ENCODE measurements at regions not wholly inside any gene's neighbourhood (a gene's known extent, or its start where the extent isn't known, plus 50 kb on each side); places are given as distances from the start of the nearest gene placed in this dataset.

DNA sequence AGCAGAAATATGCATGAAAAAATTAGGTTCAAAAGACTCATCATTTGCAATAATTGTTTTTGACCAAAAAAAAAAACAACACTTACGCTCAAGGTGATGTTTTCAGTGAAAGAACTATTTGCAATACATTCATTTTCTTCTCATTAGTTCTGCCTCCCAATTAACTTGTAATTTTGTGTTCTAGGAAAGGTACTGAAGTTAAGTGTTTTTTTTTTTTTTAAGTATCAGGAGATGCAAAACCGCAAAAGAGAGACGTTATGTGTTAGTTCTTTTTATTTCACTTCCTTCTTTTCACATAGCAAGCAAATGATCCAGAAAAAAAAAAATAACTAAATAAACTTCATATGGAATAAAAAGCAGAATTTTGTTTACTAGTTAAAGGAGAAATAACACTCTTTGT lies 735.2 kb upstream of the GCFC2 start:
- TF ChIP-seq POLR2AphosphoS5 (IDR thresholded peaks at IDR 0.05; ENCODE audit: low read depth, low read length) (no peak), SIN3A (IDR thresholded peaks at IDR 0.05; ENCODE audit: borderline replicate concordance, insufficient read depth, low read depth, low read length) (no peak), TCF7L2 (IDR thresholded peaks at IDR 0.05; ENCODE audit: low read depth, low read length) (no peak)
- TF ChIP-seq, protein P1, sequence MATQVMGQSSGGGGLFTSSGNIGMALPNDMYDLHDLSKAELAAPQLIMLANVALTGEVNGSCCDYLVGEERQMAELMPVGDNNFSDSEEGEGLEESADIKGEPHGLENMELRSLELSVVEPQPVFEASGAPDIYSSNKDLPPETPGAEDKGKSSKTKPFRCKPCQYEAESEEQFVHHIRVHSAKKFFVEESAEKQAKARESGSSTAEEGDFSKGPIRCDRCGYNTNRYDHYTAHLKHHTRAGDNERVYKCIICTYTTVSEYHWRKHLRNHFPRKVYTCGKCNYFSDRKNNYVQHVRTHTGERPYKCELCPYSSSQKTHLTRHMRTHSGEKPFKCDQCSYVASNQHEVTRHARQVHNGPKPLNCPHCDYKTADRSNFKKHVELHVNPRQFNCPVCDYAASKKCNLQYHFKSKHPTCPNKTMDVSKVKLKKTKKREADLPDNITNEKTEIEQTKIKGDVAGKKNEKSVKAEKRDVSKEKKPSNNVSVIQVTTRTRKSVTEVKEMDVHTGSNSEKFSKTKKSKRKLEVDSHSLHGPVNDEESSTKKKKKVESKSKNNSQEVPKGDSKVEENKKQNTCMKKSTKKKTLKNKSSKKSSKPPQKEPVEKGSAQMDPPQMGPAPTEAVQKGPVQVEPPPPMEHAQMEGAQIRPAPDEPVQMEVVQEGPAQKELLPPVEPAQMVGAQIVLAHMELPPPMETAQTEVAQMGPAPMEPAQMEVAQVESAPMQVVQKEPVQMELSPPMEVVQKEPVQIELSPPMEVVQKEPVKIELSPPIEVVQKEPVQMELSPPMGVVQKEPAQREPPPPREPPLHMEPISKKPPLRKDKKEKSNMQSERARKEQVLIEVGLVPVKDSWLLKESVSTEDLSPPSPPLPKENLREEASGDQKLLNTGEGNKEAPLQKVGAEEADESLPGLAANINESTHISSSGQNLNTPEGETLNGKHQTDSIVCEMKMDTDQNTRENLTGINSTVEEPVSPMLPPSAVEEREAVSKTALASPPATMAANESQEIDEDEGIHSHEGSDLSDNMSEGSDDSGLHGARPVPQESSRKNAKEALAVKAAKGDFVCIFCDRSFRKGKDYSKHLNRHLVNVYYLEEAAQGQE (IDR thresholded peaks at IDR 0.05; ENCODE audit: insufficient read depth in 1 of 2, low read depth in 2 of 2, low read length in 1 of 2), result no peak
- TF ChIP-seq, protein P2, sequence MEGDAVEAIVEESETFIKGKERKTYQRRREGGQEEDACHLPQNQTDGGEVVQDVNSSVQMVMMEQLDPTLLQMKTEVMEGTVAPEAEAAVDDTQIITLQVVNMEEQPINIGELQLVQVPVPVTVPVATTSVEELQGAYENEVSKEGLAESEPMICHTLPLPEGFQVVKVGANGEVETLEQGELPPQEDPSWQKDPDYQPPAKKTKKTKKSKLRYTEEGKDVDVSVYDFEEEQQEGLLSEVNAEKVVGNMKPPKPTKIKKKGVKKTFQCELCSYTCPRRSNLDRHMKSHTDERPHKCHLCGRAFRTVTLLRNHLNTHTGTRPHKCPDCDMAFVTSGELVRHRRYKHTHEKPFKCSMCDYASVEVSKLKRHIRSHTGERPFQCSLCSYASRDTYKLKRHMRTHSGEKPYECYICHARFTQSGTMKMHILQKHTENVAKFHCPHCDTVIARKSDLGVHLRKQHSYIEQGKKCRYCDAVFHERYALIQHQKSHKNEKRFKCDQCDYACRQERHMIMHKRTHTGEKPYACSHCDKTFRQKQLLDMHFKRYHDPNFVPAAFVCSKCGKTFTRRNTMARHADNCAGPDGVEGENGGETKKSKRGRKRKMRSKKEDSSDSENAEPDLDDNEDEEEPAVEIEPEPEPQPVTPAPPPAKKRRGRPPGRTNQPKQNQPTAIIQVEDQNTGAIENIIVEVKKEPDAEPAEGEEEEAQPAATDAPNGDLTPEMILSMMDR (IDR thresholded peaks at IDR 0.05), result no peak

Measured in Panc1 (cell line).